NCI-H524 treated with DMSO at 0.1 percent for 48 hours (cell line): ENCODE measurements at regions not wholly inside any gene's neighbourhood (a gene's known extent, or its start where the extent isn't known, plus 50 kb on each side); places are given as distances from the start of the nearest gene placed in this dataset.

Experiments
- DNase-seq: peaks from one replicate; lab custom pipeline; 2025; lab: John Stamatoyannopoulos, UW

DNA sequence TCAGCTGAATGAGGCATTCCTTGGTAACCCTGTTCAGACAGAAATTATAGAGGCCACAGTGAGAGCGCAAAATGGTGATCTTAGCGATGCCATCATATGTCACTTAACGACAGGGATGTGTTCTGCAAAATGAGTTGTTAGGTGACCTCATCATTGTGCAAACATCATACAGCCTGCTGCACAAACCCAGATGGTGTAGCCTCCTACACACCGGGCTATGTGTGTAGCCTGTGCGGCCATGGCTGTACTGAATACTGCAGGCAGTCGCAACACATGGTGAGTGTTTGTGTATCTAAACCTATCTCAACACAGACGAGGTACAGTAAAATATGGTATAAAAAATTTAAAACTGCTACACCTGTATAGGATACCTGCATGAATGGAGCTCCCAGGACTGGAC lies 234.1 kb upstream of the PMEPA1 start:
- DNase-seq, result no peak

DNA sequence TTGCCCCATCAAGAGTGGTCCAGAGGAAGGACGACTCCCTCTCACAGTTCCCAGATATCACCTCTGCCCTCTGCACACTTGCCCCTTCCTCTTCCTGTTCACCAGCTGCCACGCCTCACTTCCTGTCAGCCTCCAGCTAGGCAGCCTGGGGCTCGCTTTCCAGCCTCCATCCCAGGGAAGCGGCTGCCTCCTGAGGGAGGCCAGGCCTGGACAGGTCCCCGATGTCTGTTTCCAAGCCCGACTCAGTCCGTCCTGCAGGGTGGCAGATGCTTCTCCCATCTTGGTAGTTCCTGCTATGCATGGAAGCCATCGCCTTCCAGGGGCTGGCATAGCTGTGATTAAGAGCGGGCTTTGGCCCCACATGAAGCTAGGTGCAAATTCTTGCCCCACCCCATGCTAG lies 233.5 kb upstream of the PMEPA1 start:
- DNase-seq, result no peak

DNA sequence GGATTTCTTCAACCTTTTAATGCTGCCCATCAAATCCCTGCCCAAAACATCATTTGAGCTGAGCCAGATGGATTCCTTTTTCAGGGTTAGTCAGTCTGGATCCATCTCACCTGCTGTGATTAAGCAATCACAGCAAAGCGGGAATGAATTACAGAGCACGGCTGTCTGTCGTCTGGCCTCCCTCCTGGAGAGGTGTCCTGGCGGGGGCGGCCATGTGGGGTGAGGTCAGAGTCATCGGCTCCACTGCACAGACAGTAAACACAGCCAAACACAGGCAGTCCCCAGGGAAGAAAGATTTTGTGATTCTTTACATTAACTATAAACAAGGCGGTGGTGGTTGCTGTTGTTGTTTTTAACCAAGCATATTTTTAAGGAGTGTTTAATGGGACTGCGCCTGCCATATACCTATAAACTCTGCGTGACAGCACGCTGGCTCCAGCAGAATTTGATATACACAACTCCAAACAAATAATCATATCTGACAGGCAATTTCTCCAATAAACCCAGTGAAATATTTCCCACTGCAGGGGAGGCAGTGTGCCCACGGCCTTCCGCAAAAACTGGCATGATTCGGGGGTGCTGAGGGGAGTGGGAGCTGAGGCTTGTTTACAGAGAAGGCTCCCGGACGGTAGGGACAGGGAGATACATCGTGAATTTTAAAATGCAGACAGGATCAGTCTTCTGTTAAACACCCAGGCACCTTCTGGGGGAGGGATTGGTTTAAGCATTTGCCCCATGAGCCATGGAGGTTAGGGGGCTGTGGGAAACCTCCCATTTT lies 232.0 kb upstream of the PMEPA1 start:
- DNase-seq, result no peak

DNA sequence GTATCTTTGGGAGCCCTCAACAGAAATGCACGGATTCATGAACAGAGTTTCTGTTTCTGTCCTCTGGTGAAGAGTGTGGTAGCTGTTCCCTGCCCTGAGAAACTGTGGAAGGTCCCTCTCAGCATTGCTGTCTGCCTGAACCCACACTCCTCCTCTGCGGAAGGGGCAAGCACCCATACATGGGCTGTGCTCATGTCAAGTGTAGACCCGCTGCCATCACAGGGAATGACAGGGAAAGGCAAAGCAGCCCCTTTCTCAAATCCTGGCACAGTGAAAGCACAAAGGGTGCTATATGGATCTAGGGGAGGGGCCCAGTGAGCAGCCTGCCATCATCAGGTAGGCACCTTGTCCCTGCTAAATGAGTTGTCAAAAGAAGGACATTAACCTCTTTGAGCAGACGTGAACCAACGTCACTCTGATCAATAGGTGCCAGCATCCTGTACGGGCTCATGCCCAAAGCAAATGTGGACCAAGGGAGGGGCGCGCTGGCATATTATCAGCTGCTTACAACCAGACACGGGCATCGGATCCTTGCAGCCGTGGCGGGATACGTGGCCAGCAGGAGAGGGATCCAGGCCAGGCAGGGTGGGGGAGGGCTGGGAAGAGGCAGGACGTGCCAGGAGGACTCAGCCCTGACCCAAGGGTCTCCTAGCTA lies 231.2 kb upstream of the PMEPA1 start:
- no peak for DNase-seq

DNA sequence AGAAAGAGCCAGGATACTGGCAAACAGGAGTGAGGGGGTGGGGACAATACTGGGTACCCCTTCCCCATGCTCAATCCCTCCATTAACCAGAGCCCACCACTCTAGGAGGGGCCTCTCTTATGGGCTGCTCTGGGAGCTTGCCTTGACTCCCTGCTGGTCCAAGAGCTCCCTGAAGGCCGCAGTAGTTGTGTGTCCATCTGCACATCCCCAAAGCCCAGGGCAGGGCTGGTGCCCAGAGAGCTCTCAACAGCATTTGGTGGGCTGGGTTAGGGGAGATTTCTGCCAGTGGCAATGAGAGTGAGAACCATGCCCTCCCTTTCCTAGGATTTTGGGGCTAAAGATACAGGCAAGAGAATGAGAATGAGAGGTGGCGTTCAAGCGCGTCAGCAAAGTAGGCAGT lies 230.6 kb upstream of the PMEPA1 start:
- DNase-seq, result no peak

DNA sequence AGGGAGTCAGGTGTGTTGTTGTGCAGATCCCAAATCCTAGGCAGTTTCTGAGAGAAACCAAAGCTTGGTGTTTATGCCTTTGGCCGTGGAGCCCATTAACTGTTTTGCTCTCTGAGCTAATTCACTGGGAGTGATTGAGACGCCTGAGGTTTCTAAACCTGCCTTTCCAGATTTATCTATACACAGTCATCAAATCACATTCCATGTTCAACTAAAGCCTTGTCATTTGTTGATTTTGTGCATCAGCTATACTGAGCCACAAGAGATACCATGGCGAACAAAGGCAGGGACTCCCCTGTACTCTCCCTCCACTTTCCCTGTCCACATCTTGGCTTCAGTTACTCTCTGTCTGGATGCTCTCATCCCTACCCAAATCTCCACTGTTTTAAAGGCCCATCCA lies 229.7 kb upstream of the PMEPA1 start:
- no peak for DNase-seq

DNA sequence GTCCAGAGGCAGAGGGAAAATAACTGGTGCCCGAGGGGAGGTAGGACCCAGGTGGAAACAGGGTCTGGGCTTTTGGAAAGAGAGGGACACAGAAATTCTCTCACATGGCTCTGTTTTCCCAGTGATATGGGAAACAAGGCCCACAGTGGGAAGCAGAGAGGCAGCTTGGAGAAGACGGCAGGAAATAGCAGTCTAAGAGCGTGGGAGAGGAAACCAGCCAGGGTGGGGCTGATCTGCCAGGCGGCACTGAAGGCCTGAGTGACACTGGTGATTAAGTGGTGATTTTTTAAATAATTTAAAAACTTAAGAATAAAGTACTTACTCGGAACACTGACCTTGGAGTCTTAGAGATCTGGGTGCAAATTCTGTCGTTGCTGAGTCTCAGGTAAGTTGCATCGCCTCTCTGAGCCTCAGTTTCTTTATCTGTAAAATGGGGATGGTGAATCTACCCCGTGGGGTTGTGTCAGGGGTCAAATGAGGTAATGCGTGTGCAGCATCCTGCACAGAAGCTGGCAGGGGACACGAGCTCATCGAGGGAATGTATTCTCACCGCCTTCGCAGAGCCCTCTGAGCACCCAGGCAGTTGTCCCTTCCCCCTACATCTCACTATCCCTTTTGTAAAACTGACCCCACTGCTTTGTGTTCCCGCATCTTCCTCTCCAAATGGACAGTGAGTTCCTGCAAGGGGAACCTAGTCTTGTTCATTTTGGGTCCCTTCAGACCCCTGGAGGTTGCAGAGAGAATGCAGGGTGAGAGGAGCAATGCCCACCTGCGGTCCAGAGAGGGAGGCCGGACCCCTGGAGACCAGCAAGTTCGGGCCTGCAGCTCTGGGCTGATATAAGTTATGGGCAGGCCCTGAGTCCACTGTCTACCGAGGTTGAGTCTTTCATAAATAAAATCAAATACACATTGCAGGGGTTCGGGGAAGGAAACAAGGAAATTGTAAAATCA lies 228.6 kb upstream of the PMEPA1 start:
- DNase-seq, result no peak

DNA sequence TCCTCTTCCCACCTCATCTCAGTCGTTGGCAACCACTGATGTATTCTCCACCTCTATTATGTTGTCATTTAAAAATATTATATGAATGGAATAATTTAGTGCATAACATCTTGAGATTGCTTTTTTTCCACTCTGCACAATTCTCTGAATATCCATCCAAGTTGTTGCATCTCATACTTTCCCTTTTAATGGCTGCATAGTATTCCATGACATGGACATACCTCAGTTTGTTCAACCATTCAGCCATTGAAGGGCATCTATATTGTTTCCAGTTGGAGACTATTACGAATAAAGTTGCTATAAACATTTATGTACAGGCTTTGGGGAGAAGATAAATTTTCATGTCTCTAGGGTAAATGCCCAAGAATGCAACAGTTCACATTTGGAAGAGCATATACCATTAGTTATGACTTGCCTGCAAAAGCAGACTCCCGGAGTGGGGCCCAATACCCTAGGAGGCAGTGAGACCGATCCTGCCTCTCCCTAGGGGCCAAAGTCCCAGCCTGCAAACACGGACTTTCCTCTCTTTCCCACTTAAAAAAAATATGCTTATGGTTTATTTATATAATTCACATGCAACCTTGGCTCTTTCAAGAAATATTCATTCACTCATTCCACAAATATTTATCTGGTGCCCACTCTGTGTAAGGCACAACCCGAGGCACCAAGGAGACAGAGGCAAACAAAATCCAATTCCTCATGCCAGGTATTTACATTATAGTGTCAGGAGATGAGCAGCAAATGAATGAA lies 227.0 kb upstream of the PMEPA1 start:
- DNase-seq, result no peak

DNA sequence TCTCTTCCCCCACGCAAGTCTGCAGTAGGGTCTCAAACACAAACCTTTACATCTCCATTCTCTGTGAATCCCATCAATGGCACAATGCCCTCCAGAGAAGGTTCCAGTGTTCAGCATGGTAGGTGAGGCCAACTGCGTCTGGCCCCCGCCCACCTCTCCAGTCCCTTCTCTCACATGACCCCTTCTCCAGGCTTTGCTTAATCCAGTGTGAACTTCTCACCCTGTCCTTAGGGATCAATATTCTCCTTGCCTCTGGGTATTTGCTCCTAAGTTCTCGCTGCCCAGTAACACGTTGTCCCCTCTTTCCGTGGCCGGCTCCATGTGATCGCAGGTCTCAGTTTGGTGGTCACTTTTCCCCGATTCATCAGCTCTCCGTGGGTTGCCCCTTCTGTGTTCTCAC lies 225.1 kb upstream of the PMEPA1 start:
- no peak for DNase-seq

DNA sequence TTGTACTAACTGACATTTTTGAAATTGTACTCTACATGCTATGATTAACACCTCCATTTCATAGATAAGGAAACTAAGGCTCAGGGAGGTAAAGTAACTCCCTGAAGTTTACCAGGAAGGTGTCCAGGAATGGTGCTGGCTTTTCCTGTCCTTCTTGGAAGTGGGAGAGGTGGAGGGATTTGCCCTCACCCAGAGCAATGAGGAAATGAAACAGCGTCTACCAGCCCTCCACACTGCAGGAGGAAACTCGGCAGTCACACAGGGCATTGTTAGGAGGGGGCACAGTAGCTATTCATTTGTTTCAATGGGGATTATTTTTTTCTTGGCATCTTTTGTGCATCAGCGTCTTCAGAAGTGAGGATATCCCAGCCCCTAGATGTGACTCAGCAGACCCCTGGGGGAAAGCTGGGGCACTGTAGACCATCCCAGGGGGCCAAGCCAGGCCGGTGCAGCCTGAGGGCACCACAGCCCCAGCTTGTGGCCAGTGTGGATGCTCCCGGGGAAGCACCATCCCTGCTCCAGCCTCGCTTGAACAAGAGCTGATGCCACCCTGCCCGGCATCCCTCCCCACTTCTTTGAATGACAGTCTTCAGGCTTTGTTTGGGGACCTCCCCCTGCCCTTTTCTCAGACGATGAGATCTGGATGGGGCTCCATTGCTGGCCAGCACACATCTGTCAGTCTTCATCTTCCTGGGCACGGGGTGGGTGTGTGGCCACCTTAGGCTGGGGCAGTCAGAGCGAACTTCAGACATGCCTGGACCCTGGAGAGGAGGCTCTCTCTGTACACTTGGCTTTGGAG lies 224.4 kb upstream of the PMEPA1 start:
- no peak for DNase-seq

DNA sequence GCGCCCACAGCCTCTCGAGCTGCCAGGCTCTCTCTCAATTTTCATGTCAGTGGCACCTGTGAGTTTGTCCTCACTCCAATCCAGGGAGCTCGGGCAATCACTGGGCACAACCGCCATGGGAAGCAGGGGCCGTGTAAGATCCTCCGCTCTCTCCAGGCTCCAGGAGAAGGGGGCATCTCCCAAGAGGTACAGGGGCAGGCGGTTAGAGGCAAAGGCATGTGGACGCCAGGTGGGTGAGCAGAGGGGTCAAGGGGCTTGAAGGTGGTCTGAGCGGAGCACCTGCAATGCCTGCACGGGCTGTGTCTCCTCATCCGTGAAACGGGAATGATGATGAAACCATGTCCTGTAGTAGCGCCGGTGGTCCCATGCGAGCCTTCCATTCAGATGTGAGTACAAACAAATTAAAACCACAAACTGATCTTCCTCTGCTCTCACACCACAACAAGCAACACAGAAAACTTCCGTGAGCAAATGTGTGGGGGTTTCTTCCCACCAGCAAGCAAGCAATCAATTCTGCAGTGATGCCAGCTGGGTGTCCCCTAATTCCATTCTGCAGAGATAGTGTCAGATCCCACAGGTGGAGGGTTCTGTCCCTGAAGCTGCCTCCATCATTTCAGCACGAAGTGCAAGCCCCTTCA lies 222.5 kb upstream of the PMEPA1 start:
- no peak for DNase-seq

DNA sequence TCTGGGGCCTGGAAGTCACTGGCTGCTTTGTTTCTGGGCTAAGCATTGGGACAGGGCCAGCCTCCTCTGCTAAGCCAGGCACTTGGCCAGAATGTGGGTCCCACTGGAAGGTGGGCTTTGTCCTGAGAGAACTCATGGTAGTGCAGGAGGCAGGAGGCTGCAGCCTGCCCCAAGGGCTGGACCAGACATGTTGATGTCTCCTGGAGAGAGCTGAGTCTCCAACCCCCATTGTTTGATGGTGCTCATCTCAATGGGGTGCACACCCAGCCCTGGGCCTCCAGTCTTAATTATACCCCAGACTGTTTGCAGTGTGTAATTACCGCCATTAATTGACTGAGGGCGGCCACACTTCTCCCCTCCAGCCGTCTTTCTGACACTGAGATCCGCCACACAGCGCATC lies 220.5 kb upstream of the PMEPA1 start:
- no peak for DNase-seq

DNA sequence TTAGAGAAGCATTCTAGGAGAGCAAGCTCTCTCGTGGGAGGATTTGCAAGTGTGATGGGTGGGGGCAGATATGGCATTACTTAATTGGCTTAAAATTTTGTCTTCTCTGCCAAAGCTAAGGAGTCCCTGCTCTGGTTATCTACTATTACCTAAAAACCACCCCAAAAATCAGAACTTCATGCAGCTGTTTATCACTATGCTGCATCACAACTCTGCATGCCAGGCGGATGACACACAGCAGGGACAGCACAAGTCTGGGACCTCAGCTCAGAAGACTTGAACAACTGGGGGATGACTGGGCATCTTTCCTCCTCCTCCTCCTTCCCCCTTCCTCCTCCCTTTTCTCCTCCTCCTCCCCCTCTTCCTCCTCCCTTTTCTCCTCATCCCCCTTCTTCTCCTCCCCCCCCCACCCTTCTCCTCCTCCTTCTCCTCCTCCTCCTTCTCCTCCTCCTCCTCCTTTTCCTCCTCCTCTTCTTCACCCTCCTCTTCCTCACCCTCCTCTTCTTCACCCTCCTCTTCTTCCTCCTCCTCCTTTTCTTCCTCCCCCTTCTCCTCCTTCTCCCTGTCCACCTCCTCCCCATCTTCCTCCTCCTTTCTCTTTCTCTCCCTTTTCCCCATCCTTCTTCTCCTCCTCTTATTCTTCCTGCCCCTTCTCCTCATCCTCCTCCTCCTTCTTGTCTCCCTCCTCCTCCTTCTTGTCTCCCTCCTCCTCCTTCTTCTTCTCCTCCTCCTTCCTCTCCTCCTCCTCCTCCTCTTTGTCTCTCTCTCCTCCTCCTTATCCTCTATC lies 218.6 kb upstream of the PMEPA1 start:
- no peak for DNase-seq

DNA sequence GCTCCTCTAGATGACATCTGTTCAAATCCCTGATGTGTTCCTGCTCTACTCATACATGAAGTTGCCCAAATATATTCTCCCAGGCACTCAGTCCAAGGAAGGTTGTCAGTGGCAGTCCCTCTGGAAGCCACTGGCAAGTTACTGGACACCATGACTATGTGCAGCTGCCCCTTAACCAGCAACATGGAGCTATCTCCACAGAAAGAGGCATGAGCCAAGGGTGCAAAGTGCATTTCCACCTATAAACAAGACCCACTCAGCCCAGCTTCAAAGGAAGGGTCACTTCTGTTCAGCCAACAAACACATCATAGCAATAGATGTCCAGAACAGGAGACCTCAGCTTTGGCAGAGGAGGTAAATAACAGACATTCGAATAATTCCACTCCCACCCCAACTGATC lies 217.6 kb upstream of the PMEPA1 start:
- DNase-seq, result no peak

DNA sequence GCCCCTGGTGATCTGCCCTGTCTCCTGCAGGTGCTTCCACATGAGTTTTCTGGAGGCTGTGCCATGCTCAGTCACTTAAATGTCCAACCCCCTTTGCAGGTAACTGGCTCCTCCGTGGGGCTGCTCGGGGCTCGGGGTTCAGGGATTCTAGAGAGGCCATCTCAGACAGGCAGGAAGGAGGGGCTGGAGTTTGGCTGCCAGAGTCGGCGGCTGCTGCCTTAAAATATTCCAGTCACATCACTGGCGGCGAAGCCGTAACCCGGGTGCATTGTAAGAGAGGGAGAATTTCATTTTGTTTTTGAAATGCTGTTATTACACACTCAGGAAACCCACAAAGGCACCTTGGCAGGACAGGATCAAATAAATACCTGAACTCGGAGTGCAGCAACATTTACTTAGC lies 212.9 kb upstream of the PMEPA1 start:
- DNase-seq, result no peak

DNA sequence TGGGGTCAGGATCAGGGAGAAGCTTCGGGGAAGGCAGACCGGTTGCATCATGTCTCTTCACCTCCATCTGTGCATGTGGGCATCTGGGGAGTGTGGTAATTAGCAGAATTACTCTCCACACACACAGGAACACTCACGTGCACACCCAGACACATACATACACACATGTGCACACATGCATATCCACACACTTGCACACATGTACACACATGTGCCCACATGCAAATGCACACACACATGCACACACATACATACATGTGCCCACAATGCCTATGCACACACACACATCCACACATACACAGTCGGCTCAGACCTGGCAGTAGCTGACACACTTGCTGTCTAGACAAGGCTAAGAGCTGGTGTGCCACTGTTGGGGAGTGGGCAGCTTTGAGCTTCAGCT lies 212.3 kb upstream of the PMEPA1 start:
- DNase-seq, result no peak

DNA sequence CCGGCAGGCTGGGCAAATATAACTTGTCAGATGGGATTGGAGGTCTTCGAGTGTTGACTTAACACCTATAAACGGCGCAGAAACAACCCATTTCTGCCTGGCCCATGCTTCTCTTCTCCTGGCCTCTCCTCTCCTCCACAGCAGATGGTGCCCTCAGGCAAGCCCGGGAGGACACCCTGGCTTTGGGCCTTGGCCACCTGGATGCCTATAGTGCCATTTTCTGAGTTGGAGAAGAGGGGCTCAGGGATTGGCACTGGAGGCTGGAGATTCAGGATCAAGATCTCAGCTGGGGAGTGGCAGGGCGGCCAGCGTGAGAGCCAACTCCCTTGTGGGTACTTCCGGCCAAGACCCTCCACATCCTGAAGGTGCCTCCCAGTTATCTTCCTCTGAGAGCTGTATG lies 211.9 kb upstream of the PMEPA1 start:
- DNase-seq, result no peak

DNA sequence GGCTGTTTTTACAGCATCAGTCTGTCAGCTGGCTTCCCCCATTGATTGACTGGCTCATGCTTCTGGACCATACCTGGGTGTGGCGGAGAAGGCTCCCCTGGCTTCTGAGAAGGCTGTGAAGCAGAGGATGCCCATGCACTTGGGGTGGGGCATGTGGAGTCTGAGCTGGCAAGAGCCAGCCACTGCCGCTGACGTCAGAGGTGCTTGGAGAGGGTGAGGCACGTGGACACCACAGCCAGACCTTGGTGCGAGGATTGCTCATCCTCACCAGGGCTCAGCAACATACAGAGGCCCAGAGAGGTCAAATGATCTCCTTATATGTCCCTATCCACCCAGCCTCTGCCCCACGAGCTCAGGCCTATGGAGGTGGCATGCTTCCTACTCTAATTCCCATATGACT lies 211.2 kb upstream of the PMEPA1 start:
- no peak for DNase-seq

DNA sequence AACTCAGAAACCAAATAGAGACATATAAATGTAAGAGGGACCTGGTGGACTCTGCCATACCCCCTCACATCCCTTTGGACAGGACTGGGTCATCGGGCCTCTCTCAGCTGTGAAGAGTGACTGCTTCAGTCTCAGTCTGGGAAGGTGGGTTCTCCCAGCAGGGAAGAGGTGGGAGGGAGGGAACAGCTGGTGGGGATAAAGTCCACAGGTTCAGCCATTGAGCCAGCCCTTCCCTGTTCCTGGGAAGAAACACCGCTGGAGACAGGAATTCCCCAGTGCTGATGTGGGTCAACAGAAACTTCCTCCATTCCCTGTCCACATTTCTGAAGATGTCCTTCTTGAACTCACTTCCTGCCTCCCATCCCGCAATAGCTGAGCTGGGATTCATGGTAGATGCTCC lies 209.2 kb upstream of the PMEPA1 start:
- no peak for DNase-seq

DNA sequence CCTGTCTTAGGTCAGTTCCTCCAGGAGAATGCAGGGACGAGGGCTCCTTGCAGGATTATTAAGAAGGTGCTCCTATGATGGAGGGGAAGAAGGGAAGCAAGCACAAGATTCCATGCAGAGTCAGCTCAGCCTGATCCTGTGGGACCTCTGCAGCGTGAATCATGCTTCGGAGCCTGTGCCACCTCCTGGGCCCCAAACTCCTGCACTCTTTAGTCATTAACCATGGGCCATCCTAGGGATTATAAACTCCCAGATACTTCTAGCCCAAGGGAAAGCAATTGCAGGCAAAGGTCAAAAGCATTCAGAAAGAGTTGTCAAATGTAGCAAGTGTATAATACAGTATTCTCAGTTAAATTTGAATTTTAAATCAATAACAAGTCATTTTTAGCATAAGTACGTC lies 208.7 kb upstream of the PMEPA1 start:
- DNase-seq, result no peak
